Uterus (tissue), 3 donors: ENCODE measurements at regions not wholly inside any gene's neighbourhood (a gene's known extent, or its start where the extent isn't known, plus 50 kb on each side); places are given as distances from the start of the nearest gene placed in this dataset.

ENCODE experiments used
- DNase-seq, 2 donors: peaks; one replicate each; pipeline ENCODE4 v3.0.0-alpha.2; 2019 to 2020
- H3K27ac ChIP-seq, 2 donors: fragments of 200-600 bp; sonication (generic); 1 replicate in 1 of 2; 2 replicates in 1 of 2; pipeline ENCODE4 v1.5.1; 2016 to 2018
- H3K27me3 ChIP-seq, 2 donors: fragments of 200-600 bp; sonication (generic); one replicate each; pipeline ENCODE4 v1.5.1; 2018 to 2019; ENCODE audit warnings: control low read depth in 1 of 2
- H3K36me3 ChIP-seq, 2 donors: fragments of 200-600 bp; sonication (generic); one replicate each; pipeline ENCODE4 v1.5.1; 2019; ENCODE audit warnings: control low read depth in 1 of 2
- H3K4me1 ChIP-seq, 2 donors: fragments of 200-600 bp; sonication (generic); one replicate each; pipeline ENCODE4 v1.5.1; 2018 to 2019; ENCODE audit warnings: control low read depth in 1 of 2
- H3K4me3 ChIP-seq, 2 donors: fragments of 200-600 bp; sonication (generic); 1 replicate in 1 of 2; 2 replicates in 1 of 2; pipeline ENCODE4 v1.5.1; 2018 to 2019; ENCODE audit warnings: mild to moderate bottlenecking in 1 of 2
- H3K9me3 ChIP-seq, 2 donors: fragments of 200-600 bp; sonication (generic); one replicate each; pipeline ENCODE4 v1.5.1; 2019; ENCODE audit warnings: control low read depth in 1 of 2
- CTCF ChIP-seq, 4 experiments: fragments of 200-600 bp in 2 of 4; fragments of 450-650 bp in 2 of 4; sonication (generic) in 2 of 4; IDR thresholded peaks; one replicate each; pipeline ENCODE4 v1.5.1; 2016 to 2019; ENCODE audit warnings: antibody characterized with exemption in 4 of 4, mild to moderate bottlenecking in 2 of 4, moderate library complexity in 1 of 4
- POLR2A ChIP-seq, 2 donors: fragments of 450-650 bp; IDR thresholded peaks; one replicate each; pipeline ENCODE4 v1.6.1; 2016; ENCODE audit warnings: antibody characterized with exemption in 2 of 2, mild to moderate bottlenecking in 1 of 2, moderate library complexity in 1 of 2
- intact Hi-C: fragments of 100-400 bp; cut with DNase I; formaldehyde crosslinking; loops from one replicate; pipeline ENCODE4 v1.15.1; 2023; ENCODE audit warnings: low total_unique reads
- donor health status: DM: yes; HTN: yes; CAD: no.

GRCh38 chr22:49232319-49233067 lies 595.2 kb downstream of the BRD1 start:
- Histone ChIP-seq H3K27ac (no peak overlapping the region), H3K4me1 (no peaks in the 10 kb centered on the region), H3K9me3 (no peaks in the 10 kb centered on the region), H3K27me3 (no peaks in the 10 kb centered on the region), H3K4me3 (no peak overlapping the region), H3K36me3 (no peaks in the 10 kb centered on the region)
- DNase-seq, result no peak
- no peak for TF ChIP-seq POLR2A (IDR thresholded peaks at IDR 0.05)
- intact Hi-C loops, result no loop called here

GRCh38 chr22:49230194-49230577 lies 597.5 kb downstream of the BRD1 start:
- Histone ChIP-seq H3K27ac (no peak overlapping the region), H3K9me3 (no peaks in the 10 kb centered on the region), H3K27me3 (no peaks in the 10 kb centered on the region), H3K4me3 (no peak overlapping the region), H3K4me1 (no peaks in the 10 kb centered on the region), H3K36me3 (no peaks in the 10 kb centered on the region)
- TF ChIP-seq POLR2A (IDR thresholded peaks at IDR 0.05), result no peak
- TF ChIP-seq CTCF (IDR thresholded peaks at IDR 0.05), result no peak
- DNase-seq, result no peak
- intact Hi-C loops, result no loop called here

- H3K27me3 ChIP-seq, result no peaks in the 10 kb centered on the region
- no peak overlapping the region for H3K27ac ChIP-seq
- H3K4me3 ChIP-seq, result no peak overlapping the region
- DNase-seq, result no peak
- TF ChIP-seq POLR2A (IDR thresholded peaks at IDR 0.05), result no peak
- intact Hi-C loops, result no loop called here
- H3K9me3 ChIP-seq, result no peaks in the 10 kb centered on the region
- no peaks in the 10 kb centered on the region for H3K36me3 ChIP-seq
- no peaks in the 10 kb centered on the region for H3K4me1 ChIP-seq
Measured at GRCh38 chr22:49229483-49230193, 598.0 kb downstream of the BRD1 start.

DNA sequence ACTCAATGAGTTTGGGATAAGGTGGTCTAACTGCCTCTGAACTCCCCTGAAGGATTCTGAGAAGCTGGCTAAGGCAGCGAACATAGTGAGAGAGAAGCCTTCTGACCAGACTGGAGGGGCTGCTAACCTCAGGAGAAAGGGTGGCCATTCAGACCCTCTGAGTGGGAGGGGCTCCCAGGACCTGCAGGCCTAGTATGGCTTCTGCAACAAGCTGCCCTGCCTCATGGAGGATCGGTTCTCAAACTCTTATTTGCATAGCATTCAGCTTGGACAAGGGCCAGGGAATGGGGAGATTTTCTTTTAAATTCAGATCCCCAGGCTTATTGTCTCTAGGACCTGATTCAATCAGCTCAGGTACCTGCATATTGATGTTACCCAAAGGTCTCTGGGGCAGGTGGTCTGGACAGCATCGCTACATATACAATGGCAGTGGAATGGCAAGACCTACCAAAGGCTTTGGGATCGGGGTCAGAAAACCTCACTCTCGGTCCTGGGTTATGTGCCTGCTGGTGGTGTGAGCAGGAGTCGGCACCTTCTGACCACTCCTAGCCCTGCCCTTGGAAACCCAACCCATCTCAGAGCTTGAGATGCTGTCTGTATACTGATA lies 599.1 kb downstream of the BRD1 start:
- H3K27me3 ChIP-seq, result no peaks in the 10 kb centered on the region
- intact Hi-C loops, result no loop called here
- TF ChIP-seq CTCF (IDR thresholded peaks at IDR 0.05), result no peak
- H3K4me1 ChIP-seq, result no peaks in the 10 kb centered on the region
- H3K9me3 ChIP-seq, result no peaks in the 10 kb centered on the region
- no peak for DNase-seq
- no peak overlapping the region for H3K4me3 ChIP-seq
- no peaks in the 10 kb centered on the region for H3K36me3 ChIP-seq
- H3K27ac ChIP-seq, result no peak overlapping the region

GRCh38 chr22:49227670-49228069 lies 600.0 kb downstream of the BRD1 start:
- DNase-seq, result peak in 1 of 2 donors; percentile 4
- TF ChIP-seq CTCF (IDR thresholded peaks at IDR 0.05) (no peak), POLR2A (IDR thresholded peaks at IDR 0.05) (no peak)

DNA sequence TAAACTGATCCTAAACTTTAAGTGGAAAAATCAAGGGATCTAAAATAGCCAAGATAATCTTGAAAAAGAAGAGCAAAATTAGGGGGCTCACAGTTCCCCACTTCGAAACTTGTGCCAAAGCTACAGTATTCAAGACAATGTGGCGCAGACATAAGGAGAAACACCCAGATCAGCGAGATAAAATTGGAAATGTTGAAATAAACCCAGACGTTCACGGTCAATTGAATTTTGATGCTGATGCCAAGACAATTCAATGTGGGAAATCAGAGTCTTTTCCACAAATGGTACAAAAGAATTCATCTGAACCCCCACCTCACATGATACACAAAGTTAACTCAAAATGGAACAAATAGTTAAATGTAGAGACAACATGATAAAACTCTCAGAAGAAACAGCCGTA lies 601.6 kb downstream of the BRD1 start:
- no peaks in the 10 kb centered on the region for H3K36me3 ChIP-seq
- DNase-seq, result no peak
- intact Hi-C loops, result no loop called here
- no peaks in the 10 kb centered on the region for H3K4me1 ChIP-seq
- H3K27me3 ChIP-seq, result no peaks in the 10 kb centered on the region
- no peak for TF ChIP-seq POLR2A (IDR thresholded peaks at IDR 0.05)
- TF ChIP-seq CTCF (IDR thresholded peaks at IDR 0.05), result no peak
- no peak overlapping the region for H3K27ac ChIP-seq
- H3K9me3 ChIP-seq, result no peaks in the 10 kb centered on the region
- H3K4me3 ChIP-seq, result no peak overlapping the region

More at GRCh38 chr22:49227670-49228069, 600.0 kb downstream of the BRD1 start:
- Histone ChIP-seq H3K9me3 (no peaks in the 10 kb centered on the region), H3K27me3 (no peaks in the 10 kb centered on the region), H3K36me3 (no peaks in the 10 kb centered on the region), H3K4me3 (no peak overlapping the region), H3K27ac (no peak overlapping the region), H3K4me1 (no peaks in the 10 kb centered on the region)
- intact Hi-C loops, result no loop called here
